ENCODE measurements at regions not wholly inside any gene's neighbourhood (a gene's known extent, or its start where the extent isn't known, plus 50 kb on each side); places are given as distances from the start of the nearest gene placed in this dataset.

DNA sequence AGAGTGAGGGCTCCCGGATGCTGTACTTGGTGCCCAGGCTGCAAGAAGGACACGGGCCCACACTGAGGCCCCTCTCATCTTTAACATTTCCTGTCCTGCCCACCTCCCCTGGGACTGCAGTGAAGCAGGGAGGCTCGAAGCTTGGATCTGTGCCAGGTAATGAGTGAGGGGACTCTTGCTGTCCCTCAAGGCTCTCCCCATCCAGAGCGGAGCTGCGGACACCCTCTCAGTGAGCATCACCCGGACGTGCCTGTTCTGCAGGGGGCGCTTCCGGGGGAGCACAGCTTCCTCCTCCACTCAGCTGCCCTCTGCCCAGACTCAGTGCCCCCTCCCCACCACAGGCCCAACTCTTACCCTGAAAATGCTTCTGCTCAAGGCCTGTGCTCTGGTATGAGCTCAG, 150.0 kb upstream of the MYCN start:
- H3K27ac ChIP-seq = no peak overlapping the region
- no peak overlapping the region for H3K4me3 ChIP-seq
- TF ChIP-seq, protein P1, sequence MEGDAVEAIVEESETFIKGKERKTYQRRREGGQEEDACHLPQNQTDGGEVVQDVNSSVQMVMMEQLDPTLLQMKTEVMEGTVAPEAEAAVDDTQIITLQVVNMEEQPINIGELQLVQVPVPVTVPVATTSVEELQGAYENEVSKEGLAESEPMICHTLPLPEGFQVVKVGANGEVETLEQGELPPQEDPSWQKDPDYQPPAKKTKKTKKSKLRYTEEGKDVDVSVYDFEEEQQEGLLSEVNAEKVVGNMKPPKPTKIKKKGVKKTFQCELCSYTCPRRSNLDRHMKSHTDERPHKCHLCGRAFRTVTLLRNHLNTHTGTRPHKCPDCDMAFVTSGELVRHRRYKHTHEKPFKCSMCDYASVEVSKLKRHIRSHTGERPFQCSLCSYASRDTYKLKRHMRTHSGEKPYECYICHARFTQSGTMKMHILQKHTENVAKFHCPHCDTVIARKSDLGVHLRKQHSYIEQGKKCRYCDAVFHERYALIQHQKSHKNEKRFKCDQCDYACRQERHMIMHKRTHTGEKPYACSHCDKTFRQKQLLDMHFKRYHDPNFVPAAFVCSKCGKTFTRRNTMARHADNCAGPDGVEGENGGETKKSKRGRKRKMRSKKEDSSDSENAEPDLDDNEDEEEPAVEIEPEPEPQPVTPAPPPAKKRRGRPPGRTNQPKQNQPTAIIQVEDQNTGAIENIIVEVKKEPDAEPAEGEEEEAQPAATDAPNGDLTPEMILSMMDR (IDR thresholded peaks at IDR 0.05) = no peak
- TF ChIP-seq POLR2A (IDR thresholded peaks at IDR 0.05) = no peak
- H3K4me1 ChIP-seq = no peaks in the 10 kb centered on the region
- no peaks in the 10 kb centered on the region for H3K27me3 ChIP-seq
- intact Hi-C loops (cut with DNase I) = no loop called here
- WGBS, 2 donors = 76 to 80% methylated on average over 6 to 9 of the region's 9 CpGs
- ATAC-seq (no peak), DNase-seq (no peak)
- H3K9me3 ChIP-seq = no peaks in the 10 kb centered on the region
- no peaks in the 10 kb centered on the region for H3K36me3 ChIP-seq (replicated peaks in 1 of 2; ENCODE audit: insufficient read depth in 1 of 2, low read depth in 2 of 2)

GRCh38 chr2:15790838-15791237, 149.5 kb upstream of the MYCN start:
- H3K4me3 ChIP-seq = no peak overlapping the region
- H3K9me3 ChIP-seq = no peaks in the 10 kb centered on the region
- 70 to 84% methylated on average over 7 of the region's 7 CpGs for WGBS, 2 donors
- TF ChIP-seq, protein P1 (IDR thresholded peaks at IDR 0.05) = no peak
- TF ChIP-seq POLR2A (IDR thresholded peaks at IDR 0.05) = no peak
- no peaks in the 10 kb centered on the region for H3K27me3 ChIP-seq
- DNase-seq (no peak), ATAC-seq (no peak)
- no peaks in the 10 kb centered on the region for H3K36me3 ChIP-seq (replicated peaks in 1 of 2; ENCODE audit: insufficient read depth in 1 of 2, low read depth in 2 of 2)
- no peak overlapping the region for H3K27ac ChIP-seq
- intact Hi-C loops (cut with DNase I) = no loop called here
- no peaks in the 10 kb centered on the region for H3K4me1 ChIP-seq

GRCh38 chr2:15791294-15791693, 149.1 kb upstream of the MYCN start:
- TF ChIP-seq POLR2A (IDR thresholded peaks at IDR 0.05) = no peak
- TF ChIP-seq, protein P1 (IDR thresholded peaks at IDR 0.05) = no peak
- no peaks in the 10 kb centered on the region for H3K9me3 ChIP-seq
- WGBS, 2 donors = 71 to 76% methylated on average over 4 of the region's 4 CpGs
- no peaks in the 10 kb centered on the region for H3K36me3 ChIP-seq (replicated peaks in 1 of 2; ENCODE audit: insufficient read depth in 1 of 2, low read depth in 2 of 2)
- no peak overlapping the region for H3K4me3 ChIP-seq
- H3K27ac ChIP-seq = no peak overlapping the region
- intact Hi-C loops (cut with DNase I) = no loop called here
- ATAC-seq = no peak
- no peak for DNase-seq
- no peaks in the 10 kb centered on the region for H3K4me1 ChIP-seq
- no peaks in the 10 kb centered on the region for H3K27me3 ChIP-seq

- Histone ChIP-seq H3K36me3 (replicated peaks in 1 of 2; ENCODE audit: insufficient read depth in 1 of 2, low read depth in 2 of 2) (no peaks in the 10 kb centered on the region), H3K27me3 (no peaks in the 10 kb centered on the region), H3K9me3 (no peaks in the 10 kb centered on the region), H3K4me1 (no peaks in the 10 kb centered on the region), H3K4me3 (no peak overlapping the region), H3K27ac (no peak overlapping the region)
- intact Hi-C loops (cut with DNase I) = no loop called here
- no peak for DNase-seq
- TF ChIP-seq POLR2A (IDR thresholded peaks at IDR 0.05) = no peak
- TF ChIP-seq, protein P1 (IDR thresholded peaks at IDR 0.05) = no peak
- WGBS, 2 donors = 57 to 60% methylated on average over 8 of the region's 8 CpGs
- ATAC-seq = no peak
These were observed 148.0 kb upstream of the MYCN start for GRCh38 chr2:15792331-15792730.

GRCh38 chr2:15793078-15793913, 147.1 kb upstream of the MYCN start:
- H3K36me3 ChIP-seq (replicated peaks in 1 of 2; ENCODE audit: insufficient read depth in 1 of 2, low read depth in 2 of 2) = no peaks in the 10 kb centered on the region
- no peak overlapping the region for H3K27ac ChIP-seq
- TF ChIP-seq, protein P1 (IDR thresholded peaks at IDR 0.05) = no peak
- TF ChIP-seq POLR2A (IDR thresholded peaks at IDR 0.05) = no peak
- ATAC-seq (no peak), DNase-seq (no peak)
- intact Hi-C loops (cut with DNase I) = no loop called here
- H3K4me1 ChIP-seq = no peaks in the 10 kb centered on the region
- no peak overlapping the region for H3K4me3 ChIP-seq
- H3K27me3 ChIP-seq = no peaks in the 10 kb centered on the region
- 45% methylated on average over 8 of the region's 8 CpGs for WGBS, 2 donors
- no peaks in the 10 kb centered on the region for H3K9me3 ChIP-seq

Measured in body of pancreas (tissue), 4 donors.